ENCODE measurements at regions not wholly inside any gene's neighbourhood (a gene's known extent, or its start where the extent isn't known, plus 50 kb on each side); places are given as distances from the start of the nearest gene placed in this dataset.

DNA sequence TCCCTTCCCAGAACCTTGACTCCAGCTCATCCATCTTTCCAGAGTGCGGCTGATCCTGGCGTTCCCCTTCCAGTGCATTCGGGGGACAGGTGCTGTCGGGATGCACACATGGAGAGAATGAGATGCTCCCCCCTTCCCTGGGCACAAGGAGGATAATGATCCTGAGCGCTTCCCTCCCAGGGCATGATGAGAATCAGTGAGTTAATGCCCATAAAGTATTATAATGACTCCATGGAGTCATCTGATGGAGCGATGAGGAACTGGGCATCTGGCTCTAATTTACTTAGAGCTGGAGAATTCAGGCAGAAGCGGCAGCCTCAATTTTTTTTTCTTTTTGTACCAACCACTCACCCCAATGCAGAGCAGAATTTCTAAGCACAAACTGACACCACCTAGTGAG, 79.6 kb upstream of the SKOR2 start:
- Histone ChIP-seq H2BK20ac (ENCODE audit: low read depth, low read length) (no peak overlapping the region), H2BK120ac (ENCODE audit: low read depth, low read length) (no peak overlapping the region), H2BK5ac (ENCODE audit: low read depth, low read length, poor library complexity, severe bottlenecking) (no peak overlapping the region), H2BK15ac (ENCODE audit: low read depth, low read length) (no peak overlapping the region), H3K27me3 (ENCODE audit: control insufficient read depth, insufficient read depth, low read length) (no peaks in the 10 kb centered on the region), H3K4me2 (ENCODE audit: low read depth, low read length) (no peak overlapping the region), H4K8ac (ENCODE audit: low read depth in 2 of 2, low read length in 2 of 2) (no peak overlapping the region), H3K9me3 (ENCODE audit: control insufficient read depth, insufficient read depth, low read length) (peaks cover 1% of the 10 kb centered on the region; the same call in 1 of the 2 replicates), H3K79me1 (ENCODE audit: low read depth in 1 of 2, low read length in 2 of 2) (no peaks in the 10 kb centered on the region), H4K20me1 (ENCODE audit: insufficient read depth, low read length) (no peaks in the 10 kb centered on the region), H3K14ac (replicated peaks; ENCODE audit: low read depth, low read length) (no peak overlapping the region), H3K56ac (ENCODE audit: extremely low read depth, insufficient read depth, low read length) (no peak overlapping the region), H3K9me1 (ENCODE audit: insufficient read depth, low read length) (no peaks in the 10 kb centered on the region), H3K4me1 (ENCODE audit: control insufficient read depth, insufficient read depth, low read length) (no peaks in the 10 kb centered on the region), H3K27ac (ENCODE audit: insufficient read depth, low read length) (no peak overlapping the region), H2AFZ (replicated peaks; ENCODE audit: low read length, poor library complexity) (no peak overlapping the region), H4K91ac (ENCODE audit: insufficient read depth, low read depth, low read length) (no peak overlapping the region), H4K5ac (ENCODE audit: low read depth, low read length) (no peak overlapping the region), H3K4ac (ENCODE audit: low read depth, low read length) (no peak overlapping the region), H2AK9ac (replicated peaks; ENCODE audit: low read depth, low read length, poor library complexity) (no peak overlapping the region), H3K9ac (ENCODE audit: low read depth, low read length) (no peak overlapping the region), H2AK5ac (ENCODE audit: low read depth, low read length) (no peak overlapping the region), H3K4me3 (ENCODE audit: insufficient read depth, low read depth, low read length) (no peak overlapping the region), H3K23ac (ENCODE audit: low read depth, low read length) (no peak overlapping the region), H3K18ac (ENCODE audit: low read depth, low read length) (no peak overlapping the region), H3K36me3 (ENCODE audit: control insufficient read depth, insufficient read depth, low read length) (no peaks in the 10 kb centered on the region)
- no TSS peak for BruUV-seq (replicated peaks)
- intact Hi-C loops (cut with micrococcal nuclease): no loop called here
- ChIA-PET CTCF (no interaction called here), POLR2A (ENCODE audit: unreplicated experiment) (no interaction called here)
- no CpG with 5 or more reads among the region's 7 CpGs for WGBS, 2 experiments (ENCODE audit: extremely low coverage in 2 of 2, insufficient read length in 1 of 2)
- no peak for TF ChIP-seq FOS (IDR thresholded peaks at IDR 0.05; ENCODE audit: low read depth, low read length)
- TF ChIP-seq RCOR1 (IDR thresholded peaks at IDR 0.05; ENCODE audit: insufficient replicate concordance, low read length): no peak
- TF ChIP-seq CHD1 (IDR thresholded peaks at IDR 0.05; ENCODE audit: low read depth, low read length): no peak
- TF ChIP-seq, protein P1, sequence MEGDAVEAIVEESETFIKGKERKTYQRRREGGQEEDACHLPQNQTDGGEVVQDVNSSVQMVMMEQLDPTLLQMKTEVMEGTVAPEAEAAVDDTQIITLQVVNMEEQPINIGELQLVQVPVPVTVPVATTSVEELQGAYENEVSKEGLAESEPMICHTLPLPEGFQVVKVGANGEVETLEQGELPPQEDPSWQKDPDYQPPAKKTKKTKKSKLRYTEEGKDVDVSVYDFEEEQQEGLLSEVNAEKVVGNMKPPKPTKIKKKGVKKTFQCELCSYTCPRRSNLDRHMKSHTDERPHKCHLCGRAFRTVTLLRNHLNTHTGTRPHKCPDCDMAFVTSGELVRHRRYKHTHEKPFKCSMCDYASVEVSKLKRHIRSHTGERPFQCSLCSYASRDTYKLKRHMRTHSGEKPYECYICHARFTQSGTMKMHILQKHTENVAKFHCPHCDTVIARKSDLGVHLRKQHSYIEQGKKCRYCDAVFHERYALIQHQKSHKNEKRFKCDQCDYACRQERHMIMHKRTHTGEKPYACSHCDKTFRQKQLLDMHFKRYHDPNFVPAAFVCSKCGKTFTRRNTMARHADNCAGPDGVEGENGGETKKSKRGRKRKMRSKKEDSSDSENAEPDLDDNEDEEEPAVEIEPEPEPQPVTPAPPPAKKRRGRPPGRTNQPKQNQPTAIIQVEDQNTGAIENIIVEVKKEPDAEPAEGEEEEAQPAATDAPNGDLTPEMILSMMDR (conservative IDR thresholded peaks at IDR 0.05; ENCODE audit: low read depth, low read length): no peak
- TF ChIP-seq RAD21 (IDR thresholded peaks at IDR 0.05; ENCODE audit: low read length): no peak
- TF ChIP-seq, protein P2, sequence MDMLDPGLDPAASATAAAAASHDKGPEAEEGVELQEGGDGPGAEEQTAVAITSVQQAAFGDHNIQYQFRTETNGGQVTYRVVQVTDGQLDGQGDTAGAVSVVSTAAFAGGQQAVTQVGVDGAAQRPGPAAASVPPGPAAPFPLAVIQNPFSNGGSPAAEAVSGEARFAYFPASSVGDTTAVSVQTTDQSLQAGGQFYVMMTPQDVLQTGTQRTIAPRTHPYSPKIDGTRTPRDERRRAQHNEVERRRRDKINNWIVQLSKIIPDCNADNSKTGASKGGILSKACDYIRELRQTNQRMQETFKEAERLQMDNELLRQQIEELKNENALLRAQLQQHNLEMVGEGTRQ (IDR thresholded peaks at IDR 0.05; ENCODE audit: low read depth, low read length): no peak
- no peak for TF ChIP-seq SMC3 (IDR thresholded peaks at IDR 0.05; ENCODE audit: low read depth, low read length)
- no peak for TF ChIP-seq MAFK (IDR thresholded peaks at IDR 0.05; ENCODE audit: low read depth, low read length)
- TF ChIP-seq POLR2A (IDR thresholded peaks at IDR 0.05; ENCODE audit: low read depth, low read length): no peak
- no peak for TF ChIP-seq NFE2L2 (IDR thresholded peaks at IDR 0.05; ENCODE audit: low read depth, low read length)
- TF ChIP-seq MAZ (IDR thresholded peaks at IDR 0.05; ENCODE audit: borderline replicate concordance, low read depth, low read length): no peak
- no peak for TF ChIP-seq MXI1 (IDR thresholded peaks at IDR 0.05; ENCODE audit: borderline replicate concordance, low read depth, low read length)
- TF ChIP-seq, protein P3, sequence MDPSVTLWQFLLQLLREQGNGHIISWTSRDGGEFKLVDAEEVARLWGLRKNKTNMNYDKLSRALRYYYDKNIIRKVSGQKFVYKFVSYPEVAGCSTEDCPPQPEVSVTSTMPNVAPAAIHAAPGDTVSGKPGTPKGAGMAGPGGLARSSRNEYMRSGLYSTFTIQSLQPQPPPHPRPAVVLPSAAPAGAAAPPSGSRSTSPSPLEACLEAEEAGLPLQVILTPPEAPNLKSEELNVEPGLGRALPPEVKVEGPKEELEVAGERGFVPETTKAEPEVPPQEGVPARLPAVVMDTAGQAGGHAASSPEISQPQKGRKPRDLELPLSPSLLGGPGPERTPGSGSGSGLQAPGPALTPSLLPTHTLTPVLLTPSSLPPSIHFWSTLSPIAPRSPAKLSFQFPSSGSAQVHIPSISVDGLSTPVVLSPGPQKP (IDR thresholded peaks at IDR 0.05; ENCODE audit: borderline replicate concordance, low read depth, low read length): no peak
- TF ChIP-seq CEBPB (IDR thresholded peaks at IDR 0.05; ENCODE audit: low read depth, low read length): no peak
- TF ChIP-seq RFX5 (IDR thresholded peaks at IDR 0.05; ENCODE audit: low read depth, low read length): no peak
- TF ChIP-seq BHLHE40 (IDR thresholded peaks at IDR 0.05; ENCODE audit: low read depth, low read length): no peak
- no peak for ATAC-seq (ENCODE audit: low read depth)
- no peak for DNase-seq
- dilution Hi-C loops (cut with HindIII; ENCODE audit: low sequenced_read_pairs, unreplicated experiment): no loop called here
- in situ Hi-C loops (cut with MboI; ENCODE audit: low sequenced_read_pairs): no loop called here
